ENCODE measurements at regions not wholly inside any gene's neighbourhood (a gene's known extent, or its start where the extent isn't known, plus 50 kb on each side); places are given as distances from the start of the nearest gene placed in this dataset.
"Not testable (repeated sequence)": the region's sequence is repeated elsewhere in the genome, so short reads cannot be mapped to it uniquely, and the experiment has no call there.

DNA sequence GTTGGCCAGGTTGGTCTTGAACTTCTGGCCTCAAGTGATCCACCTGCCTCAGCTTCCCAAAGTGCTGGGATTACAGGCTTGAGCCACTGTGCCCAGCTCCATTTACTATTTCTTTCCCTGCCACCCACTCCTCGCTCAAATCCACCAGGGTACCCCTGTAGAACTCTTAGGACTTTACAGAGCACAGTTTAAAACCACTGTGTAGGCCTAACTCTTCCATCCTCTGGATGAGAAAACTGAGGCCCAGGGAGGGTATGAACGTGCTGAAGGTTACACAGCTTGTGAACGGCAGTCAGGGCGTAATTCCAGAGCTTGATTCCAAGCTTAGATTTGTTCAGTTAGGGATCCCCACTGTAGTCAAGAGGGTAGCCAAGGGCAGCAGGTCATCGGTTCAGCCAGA, 309.1 kb downstream of the GOLGA6L6 start:
- TF ChIP-seq FOXM1 (IDR thresholded peaks at IDR 0.05; ENCODE audit: borderline replicate concordance); FOXK2 (IDR thresholded peaks at IDR 0.05); TARDBP (IDR thresholded peaks at IDR 0.05); HDGF (IDR thresholded peaks at IDR 0.05; ENCODE audit: borderline replicate concordance): not testable (repeated sequence)

All from HEK293T (cell line).